CD4-positive, alpha-beta T cell treated with Interleukin-1 beta for 1 hour (primary cell): ENCODE measurements at regions not wholly inside any gene's neighbourhood (a gene's known extent, or its start where the extent isn't known, plus 50 kb on each side); places are given as distances from the start of the nearest gene placed in this dataset.

Source experiments
- DNase-seq, 2 donors: peaks; one replicate each; pipeline ENCODE4 v3.0.0-alpha.2; 2020 to 2022

DNA sequence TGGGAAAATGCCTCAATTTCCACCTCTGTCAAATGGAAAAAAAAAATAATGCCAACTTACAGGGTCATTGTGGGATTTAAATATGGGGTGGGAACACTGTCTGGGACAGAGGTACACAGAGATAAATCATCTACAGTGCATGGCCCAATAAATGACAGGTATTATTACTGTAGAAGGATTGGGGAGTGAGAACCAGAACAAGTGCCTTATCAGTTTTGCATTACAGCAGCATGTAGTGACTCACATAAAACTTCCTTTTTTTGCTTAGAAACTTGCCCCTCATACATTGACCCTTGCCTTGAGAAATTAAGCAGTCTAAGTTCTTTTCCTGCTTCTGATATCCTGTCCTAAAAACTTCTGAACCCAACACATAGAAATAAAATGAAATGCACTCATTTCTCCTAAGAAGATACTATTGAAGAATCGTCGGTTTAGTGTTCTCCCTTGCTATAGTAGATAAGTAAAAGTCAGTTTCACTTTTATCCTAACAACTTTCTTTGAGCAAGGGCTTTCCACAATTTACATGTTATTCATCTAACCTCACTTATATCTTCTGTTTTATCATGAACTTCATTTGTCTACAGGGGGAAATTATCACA is 121.0 kb upstream of the HAAO start:
- no peak for DNase-seq

DNA sequence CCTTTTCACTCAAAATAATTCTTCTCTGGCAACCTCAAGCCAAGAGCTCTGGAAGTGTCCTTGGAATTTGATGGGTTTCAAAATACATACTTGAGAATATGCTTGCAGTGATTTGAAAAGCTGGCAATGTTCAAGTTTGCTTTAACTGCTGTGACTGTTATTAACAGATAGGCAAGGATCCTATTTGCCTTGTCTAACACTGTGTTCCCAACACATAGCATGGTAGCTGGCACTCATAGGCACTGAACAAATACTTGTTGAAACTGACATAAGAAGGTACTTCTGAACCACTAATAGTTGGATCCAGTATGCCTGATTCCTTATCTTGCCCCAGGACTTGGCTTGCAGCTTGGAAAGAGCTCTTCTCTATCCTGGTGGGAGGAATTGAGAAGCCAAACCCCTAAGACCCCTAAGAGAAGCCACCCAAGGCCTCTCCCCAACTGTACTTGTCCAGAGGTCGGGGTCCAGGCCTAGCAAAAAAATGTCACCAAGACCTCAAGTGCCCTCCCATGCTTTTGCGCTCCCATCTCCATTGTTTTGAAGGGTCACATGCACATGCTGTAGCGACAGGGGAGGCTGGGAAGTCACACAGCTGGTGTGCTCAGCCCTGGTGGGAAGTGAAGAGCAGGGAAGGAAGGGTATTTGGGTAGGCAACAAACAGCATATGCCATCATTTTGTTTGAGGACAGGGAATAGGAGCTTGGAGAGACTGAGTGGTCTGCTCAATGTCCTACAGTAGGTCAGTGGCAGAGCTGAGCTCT is 118.4 kb upstream of the HAAO start:
- no peak for DNase-seq

DNA sequence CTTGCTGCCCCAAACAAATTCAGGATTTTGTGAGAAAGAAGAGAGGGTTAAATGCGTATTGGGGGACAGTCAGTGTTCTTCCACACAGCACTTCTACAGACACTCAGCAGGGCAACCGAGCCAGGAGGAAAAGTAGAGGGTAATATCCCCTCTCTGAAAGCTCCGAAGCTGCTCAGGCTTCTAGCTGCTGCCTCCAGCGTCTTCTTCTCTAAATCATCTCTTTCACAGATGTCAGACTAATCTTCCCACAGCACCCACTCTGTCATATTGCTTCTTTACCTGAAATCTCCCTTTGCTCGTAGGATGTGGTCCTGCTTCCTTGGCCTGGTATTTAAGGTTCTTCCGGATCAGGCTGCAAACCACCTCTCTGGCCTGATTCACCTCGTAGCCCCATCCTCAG is 117.6 kb upstream of the HAAO start:
- DNase-seq: no peak

DNA sequence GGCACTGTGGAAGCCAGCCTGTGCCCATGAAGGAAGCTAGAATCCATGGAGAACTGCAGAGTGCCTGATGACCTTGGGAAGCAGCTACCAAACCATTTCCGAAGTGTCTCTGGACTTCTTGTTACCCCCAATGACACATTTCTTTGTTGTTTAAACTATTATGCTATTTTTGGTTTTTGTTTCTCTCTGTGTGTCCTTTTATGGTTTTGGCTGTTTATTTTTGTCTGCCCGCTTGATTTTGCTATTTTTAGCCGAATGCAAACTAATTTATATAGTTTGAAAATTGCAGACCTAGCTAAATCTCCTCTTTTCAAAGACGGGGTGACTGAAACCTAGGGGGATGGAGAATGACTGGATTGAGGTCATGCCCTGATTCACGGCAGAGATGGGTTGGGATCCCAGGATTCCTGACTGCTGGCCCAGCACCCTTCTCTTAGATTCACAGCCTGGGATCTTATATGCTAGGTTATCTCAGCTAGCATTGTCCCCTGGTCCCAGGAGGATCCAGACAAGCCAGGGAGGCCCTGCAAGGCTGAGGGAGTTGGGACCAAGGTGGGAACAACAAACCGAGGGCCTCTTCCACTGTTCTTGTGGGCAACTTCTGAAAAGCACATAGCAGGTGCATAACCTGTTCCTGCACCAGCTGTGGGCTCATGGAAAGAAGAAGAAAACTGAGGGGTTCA is 116.3 kb upstream of the HAAO start:
- no peak for DNase-seq

DNA sequence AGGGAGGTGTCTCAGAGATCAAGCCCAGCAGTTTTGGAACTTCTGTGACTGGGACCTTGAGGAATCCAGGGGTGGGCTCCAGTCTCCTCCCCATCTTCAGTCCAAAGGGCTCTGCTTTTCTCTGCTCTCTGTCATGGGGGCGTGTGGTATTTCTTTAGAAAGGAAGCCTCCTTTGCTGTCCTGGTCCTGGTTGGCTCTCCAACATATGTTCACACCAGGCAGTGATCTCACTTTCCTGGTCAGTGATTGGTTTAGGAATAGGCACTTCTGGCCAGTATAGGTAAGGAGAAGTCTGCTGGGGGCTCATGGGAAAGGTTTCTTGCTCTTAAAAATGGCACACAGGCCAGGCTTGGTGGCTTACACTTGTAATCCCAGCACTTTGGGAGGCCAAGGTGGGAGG is 115.5 kb upstream of the HAAO start:
- DNase-seq: no peak

DNA sequence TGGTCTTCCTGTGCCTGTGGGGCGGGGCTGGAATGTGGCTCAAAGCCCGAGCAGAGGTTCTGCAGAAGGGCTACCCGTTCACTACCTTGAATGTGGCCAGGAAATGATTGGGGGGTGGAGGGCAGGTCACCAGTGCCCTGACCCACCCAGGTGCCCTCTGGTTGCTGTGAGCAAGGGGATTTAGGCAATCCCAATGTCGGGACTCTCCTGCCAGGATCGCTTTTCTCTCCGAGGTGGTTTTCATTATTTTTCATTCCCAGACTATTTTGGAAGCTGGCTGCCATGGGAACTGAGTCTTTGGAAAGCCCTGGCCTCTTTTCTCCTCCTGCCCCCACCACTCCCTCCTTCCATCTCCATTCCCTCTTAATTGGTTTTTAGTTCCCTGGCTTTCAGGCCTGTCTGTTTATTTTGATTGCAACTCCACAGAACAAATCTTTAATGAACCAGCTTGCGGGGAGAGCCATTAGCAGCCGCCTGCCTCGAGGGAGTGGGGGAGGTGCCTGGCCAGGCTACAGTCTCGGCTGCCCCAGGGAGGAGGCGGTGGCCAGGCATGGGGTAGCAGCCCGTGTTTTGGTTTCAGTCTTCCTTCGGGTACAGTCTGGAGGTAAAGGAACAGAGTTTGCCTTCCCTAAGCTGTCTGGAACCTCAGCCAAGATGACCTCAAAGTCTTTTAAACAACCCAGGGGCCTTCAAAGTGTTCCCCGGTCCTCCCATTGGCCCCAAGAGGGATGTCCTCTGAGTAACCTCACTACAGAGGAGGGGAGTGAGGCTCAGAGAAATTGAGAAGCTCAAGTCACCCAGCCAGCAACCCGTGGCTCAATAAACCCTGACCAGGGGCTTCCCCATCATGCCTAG is 114.4 kb upstream of the HAAO start:
- DNase-seq: no peak

GRCh38 chr2:42906111-42906556 is 113.8 kb upstream of the HAAO start:
- DNase-seq: no peak

- no peak for DNase-seq
These were observed 113.1 kb upstream of the HAAO start for GRCh38 chr2:42905341-42906110.

GRCh38 chr2:42904576-42904876 is 112.1 kb upstream of the HAAO start:
- DNase-seq: no peak

DNA sequence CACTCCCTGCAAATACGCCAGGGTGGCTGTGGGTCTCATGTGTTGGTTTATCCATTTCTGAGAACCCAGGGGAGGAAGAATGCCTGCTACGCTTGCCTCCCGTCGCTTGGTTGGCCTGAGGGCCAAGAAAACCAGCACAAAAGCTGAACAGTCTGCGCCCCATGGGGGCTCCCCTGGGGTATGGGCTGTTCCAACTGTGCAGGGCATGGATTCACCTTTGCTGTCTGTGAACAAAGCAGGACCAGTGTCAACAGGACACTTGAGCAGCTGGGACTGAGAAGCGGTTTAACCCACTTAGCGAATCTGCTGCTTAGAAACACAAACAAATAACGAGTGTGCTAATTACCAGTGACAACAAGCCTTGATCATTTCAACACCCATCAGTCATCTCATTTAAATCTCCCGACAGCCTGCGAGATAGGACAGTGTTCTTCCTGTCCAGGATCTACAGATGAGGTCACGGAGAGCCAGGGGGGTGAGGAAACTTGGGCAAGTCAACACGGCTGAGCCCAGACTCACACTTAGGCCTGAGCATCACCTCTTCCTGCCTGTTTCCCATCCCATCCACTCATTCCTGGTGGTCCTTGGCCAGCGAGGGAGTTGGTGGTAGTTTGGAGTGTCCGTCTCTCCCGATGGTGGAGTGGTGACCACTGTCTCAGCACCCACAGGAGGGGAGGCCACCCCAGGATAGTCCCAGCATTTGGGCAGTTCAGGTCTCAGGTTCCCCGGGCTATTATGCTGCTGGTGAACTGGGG is 111.6 kb upstream of the HAAO start:
- no peak for DNase-seq

DNA sequence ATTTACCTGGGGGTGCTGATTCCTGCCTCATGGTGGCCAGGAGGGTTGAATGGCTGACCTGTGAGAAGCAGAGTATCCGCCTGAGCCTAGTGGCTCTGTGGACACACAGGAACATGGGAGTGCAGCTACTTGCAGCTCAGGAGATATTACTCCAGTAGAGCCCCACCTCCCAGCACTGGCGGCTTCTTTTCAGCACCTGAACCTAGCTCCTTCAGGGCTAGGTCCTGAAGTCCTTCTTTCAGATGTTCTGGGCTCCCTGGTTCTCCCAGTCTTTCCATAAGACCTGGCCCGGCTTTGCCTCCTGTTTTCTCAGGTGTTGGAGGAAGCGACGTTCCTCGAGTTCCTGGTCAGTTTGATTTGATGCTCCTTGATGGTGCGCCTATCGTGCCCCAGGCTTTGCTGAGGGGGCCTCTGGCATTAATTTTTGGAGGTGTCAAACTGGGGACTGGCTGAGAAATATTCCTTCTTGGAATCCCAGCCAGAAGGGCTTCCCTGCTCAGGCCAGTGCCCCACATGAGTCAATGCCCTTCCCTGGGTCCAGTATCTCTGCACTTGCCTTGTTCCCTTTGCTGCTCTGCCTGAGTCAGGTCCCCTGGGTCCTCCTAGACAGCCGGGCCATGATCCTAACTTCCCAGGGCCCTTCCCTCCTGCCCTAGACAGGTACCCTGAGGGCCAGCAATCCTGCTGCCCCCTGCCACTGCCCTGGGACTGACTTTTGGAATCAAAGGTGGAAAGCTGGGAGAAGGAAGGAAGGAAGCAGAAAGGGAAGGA is 110.7 kb upstream of the HAAO start:
- DNase-seq: no peak

GRCh38 chr2:42901076-42901640 is 108.8 kb upstream of the HAAO start:
- DNase-seq: no peak

- no peak for DNase-seq
These were observed 108.0 kb upstream of the HAAO start for GRCh38 chr2:42900289-42900891.

DNA sequence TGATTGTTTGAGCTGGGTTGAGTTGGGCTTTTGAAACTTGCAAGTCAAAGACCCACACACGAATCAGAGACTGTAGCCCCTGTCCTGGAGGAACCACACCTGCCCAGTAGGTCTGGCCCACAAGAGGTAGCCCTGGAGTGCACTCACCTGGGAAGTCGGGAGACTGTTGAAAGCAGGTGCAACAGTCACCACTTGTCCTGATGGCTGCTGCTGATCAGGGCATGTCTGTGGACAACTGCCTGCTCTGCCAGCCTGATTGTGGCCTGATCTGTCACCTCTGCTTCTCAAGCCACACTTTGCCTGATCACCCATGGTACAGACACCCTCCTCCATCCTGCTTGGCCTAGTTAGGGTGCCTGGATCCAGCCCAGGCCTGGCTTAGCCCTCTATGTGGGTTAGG is 105.0 kb upstream of the HAAO start:
- DNase-seq: no peak

DNA sequence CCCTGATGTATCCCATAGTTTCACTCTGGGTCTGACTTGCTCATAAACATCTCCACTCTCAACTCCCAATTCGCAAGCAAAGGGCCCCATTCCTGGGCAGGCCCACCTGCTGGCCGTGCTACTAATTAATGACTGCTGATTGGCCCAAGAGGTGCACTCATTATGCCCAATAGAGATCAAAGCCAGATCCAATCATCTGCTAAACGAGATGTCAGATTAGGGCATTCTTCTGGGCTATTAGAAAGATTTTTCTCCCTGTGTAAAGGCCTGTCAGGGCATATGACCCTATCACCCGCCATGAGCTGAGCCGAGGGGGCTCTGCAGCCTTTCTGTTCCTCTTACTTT is 103.4 kb upstream of the HAAO start:
- no peak for DNase-seq

DNA sequence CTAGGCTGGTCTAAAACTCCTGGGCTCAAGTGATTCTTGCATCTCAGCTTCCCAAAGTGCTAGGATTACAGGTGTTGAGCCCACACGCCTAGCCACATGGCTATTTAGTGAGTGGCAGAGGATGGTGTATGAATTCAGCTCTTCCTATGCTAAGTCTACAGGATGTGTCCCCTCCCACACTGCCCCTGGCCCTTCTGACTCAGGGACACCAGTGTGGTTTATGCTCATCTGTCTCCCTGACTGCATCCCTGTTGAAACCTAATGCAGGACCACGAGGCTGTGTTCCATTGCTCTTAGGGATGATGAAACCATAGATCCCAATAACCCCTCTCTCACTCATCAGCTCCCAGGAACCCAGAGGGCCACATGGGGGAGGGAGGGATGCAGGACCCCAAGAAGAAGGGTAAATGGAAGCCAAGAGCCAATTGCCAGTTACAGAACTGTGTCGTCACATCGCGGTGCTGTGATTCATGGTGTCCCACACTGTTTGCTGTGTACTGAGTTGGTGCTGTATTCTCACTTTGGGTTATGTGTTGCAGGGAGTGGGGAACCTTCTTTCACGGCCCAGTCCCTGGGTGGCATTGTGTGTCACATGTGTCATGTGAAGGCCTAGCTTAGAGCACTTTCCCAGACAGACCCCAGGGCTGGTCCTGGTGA is 102.9 kb upstream of the HAAO start:
- DNase-seq: no peak

- DNase-seq: no peak
These were observed 100.8 kb upstream of the HAAO start for GRCh38 chr2:42893047-42893758.

DNA sequence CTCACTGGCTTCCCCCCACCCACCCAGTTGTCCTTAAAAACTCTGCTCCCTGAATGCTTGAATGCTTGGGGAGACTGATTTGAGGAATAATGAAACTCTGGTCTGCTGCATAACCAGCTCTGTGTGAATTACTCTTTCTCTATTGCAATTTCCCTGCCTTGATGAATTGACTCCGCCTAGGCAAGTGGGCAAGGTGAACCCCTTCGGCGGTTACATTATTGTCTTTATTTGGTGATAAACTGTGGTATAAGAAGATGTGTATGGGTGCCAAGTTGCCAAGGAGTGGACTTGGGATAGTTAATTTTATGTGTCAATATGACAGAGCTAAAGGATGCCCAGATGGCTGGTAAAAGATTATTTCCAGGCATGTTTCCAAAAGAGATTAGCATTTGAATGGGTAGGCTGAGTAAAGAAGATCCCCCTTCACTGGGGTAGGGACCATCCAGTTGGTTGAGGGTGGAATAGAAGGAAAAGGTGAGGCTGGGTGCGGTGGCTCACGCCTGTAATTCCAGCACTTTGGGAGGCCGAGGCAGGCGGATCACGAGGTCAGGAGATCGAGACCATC is 98.5 kb upstream of the HAAO start:
- no peak for DNase-seq
